GM19238 (cell line): ENCODE measurements at regions not wholly inside any gene's neighbourhood (a gene's known extent, or its start where the extent isn't known, plus 50 kb on each side); places are given as distances from the start of the nearest gene placed in this dataset.
"Not testable (repeated sequence)": the region's sequence is repeated elsewhere in the genome, so short reads cannot be mapped to it uniquely, and the experiment has no call there.

Experiments
- DNase-seq: peaks from one replicate; pipeline ENCODE4 v3.0.0; 2011; ENCODE audit warnings: low spot score; ENCODE audit not compliant: insufficient read length

DNA sequence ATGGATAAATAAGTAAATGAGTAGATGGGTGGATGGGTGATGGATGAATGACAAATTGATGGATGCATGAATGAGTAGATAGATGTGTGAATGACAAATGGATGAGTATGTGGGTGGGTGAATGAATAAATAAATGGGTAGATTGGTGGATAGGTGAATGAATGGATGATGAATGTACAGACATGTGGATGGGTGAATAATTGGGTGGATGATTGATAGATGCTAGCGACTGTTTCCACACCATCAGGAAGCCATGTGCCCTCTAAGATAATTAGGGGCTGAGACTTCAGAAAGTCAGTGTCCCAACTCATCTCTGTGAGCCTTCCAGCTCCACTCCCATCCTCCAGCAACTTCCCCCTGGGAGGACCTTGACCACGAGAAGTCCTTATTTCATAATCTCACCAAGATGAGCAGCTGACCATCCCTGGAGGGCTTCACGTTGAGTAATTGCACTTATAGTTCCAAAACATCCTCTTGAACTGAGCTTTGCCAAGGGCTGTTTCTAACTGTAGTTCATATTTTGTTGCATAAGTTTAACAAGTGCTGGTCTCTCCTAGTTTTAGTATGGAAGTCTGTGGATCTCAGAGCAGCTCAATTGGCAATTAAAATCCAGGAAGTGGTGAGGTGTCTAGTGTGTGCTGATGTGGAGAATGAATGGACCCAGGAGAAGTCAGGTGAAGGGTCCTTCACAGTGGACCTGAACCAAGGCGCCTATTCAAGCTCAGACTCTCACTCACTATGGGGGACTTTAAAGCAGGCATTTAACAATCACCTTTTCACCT lies 295.7 kb downstream of the ADGRD1 start:
- no peak for DNase-seq

DNA sequence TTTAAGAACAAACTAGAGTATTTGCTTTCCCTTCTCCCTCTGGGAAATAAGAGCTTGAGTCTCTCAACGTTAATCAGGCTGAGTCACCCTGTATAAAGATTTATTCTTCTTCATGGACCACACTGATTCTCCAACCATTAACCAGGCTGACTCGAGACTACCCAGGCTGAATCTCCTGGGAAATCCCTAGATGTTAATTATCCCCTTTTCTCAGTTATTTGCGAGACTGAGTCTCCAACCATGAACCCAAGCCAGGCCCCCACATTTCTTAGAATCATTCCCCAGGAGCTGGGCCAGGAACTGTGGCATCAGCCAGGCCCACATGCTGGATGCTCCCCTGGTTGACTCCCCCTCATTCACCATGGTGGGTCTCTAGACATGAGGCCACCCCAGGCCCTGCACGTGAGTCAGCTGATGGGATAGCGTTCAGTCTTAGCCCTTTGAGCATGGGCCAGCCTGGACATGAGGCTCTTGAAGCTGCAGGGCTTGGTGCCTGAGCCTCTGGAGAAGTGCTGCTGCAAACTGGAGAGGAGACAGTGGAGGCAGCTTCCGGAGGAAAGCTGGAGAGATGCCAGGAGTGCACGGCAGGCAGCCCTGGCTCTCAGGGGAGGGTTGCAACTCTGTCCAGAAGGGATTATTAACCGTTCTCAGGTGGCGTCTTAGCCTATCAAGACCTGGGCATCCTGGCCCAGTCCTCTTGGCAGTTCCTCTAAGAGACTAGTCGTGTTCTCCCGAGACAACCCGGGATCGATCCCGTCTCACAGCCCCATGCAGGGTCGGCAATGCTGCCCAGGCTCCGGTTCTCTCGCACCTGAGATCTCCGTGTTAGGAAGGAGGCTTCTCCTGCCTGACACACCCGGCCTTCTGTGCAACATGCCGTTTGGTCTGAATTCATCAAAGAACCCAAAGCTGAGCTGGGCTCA lies 296.6 kb downstream of the ADGRD1 start:
- no peak for DNase-seq

DNA sequence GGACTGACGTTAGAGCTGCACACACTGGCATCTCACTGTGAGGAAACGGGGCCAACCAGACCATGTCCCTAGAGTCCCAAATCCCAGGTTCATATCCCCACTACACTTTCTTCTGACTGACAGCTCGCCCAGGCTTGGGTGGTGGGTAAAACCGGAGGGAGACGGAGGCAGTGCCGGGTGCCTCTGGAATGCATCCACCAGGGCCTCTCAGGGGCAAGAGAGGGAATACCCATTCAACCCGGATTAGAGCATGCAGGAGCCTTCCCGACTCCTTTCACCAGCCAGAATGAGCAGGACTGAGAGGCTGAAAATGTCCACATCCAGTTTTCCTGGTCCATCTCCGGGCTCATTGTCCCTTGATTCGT lies 297.2 kb downstream of the ADGRD1 start:
- no peak for DNase-seq

DNA sequence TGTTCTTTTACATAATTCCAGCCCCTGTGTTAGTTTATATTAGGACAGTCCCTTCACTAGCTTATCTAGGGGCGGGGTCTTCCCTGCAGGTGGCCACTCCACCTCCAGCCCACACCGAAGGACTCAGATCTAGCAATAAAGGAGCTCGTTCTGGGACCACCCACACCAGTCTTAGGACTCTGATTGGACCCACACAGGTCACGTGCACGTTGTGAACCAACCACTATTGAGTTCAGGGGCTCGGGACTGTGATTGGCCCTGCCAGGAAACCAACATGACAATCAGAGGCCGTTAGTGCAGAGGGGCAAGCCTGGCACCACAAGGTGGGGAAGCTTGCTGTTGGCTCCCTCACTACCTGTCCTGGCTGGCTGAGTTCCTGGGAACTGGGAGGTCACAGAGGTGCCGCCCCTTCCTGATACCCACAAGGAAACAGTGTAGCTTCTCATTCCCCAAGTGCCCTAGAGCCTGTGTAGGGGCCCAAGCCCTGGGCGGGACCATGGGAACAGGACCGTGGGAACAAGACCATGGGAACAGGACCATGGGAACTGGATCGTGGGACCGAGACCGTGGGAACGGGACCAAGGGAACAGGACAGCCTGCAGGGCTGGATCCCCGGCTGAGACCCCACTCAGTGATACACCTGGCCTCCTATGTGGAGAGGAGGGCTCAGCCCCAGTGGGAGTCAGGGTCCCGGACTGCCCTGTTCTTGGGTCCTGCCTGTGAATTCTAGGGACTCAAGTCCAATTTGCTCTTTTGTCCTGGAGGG lies 297.8 kb downstream of the ADGRD1 start:
- DNase-seq: no peak

DNA sequence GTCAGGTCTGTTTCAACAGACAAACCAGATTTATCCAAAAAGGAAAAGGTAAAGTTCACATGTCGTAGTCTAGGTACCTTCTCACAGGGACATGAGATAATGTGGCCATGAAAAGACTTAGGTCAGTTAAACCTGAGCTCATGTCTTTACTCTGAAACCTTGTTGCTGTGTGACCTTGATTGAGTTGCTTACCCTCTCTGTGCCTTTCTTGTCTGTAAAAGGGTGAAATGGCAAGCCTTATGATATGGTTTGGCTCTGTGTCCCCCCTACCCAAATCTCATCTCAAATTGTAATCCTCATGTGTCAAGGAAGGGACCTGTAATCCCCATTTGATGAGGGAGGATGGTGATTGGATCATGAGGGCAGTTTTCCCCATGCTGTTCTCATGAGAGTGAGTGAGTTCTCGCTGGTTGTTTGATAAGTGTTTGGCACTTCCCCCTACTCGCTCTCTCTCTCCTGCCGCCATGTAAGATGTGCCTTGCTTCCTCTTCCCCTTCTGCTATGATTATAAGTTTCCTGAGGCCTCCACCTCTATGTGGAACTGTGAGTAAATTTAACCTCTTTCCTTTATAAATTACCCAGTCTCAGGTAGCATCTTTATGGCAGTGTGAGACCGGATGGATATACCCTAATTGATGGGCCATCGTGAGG lies 299.8 kb downstream of the ADGRD1 start:
- no peak for DNase-seq

DNA sequence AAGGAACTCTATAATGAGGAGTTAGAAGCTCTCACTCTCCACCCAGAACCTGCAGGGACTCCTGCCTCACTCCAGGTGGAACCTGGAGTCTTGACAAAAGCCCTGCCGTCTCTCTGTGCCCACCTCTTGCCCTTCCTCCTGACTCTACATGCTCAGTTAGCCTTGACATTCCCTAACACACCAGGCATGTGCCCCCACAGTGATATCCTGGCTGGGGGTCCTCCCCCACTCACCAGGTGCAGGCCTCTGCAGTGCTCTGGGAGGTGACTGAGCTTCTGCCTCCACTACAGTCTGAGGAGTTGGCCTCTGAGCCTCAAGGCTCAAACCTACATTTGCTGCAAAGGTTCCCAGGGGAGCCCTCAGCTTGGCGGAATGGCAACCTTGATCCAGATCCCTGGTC lies 300.7 kb downstream of the ADGRD1 start:
- no peak for DNase-seq

DNA sequence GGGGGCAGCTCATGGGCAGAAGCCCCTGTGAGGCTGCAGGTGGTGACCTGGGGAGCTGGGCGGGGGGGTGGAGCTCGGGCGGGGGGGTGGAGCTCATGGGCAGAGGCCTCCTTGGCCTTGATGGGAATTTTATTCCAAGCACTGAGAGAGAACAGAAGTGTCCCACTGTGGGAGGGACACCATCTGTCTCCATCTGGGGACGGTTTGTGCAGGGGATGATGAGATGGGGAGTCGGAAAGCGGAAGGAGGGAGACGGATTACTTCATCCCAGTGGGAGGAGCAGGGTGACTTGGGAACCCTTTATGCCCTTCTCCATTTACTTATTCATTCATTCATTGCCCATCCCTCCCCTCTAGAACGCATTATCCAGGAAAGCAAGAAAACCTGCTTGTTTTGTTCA lies 304.7 kb downstream of the ADGRD1 start:
- no peak for DNase-seq

DNA sequence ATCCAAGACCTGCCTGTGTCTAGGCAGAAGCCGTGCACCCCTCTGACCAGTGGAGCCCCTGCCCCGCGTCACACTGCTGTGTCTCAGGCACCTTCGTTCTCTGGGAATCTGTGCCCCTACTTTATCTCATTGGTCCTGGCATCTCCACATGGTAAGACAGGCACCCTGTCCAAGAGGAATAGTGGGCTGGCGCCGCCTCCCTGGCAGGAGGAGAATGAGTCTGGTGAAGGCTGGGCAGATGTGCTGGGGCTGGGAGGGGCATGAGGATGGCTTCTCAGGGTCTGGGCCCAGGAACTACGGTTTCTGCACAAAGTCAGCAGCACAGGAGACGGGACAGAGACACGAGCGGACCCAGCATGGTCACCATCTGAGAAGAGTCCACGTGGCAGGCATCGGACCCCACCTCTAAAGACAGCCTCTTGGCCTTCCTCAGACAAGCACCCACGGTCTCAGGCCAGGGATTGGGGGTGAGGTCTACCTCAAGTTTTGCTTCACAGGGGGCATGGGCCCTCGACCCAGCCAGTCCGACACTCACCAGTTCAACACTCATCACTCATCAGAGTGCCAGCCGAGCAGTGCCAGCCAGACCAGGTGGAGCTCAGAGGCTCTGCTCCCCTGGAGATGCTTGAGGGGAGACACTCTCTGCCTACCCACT lies 306.7 kb downstream of the ADGRD1 start:
- DNase-seq: no peak

DNA sequence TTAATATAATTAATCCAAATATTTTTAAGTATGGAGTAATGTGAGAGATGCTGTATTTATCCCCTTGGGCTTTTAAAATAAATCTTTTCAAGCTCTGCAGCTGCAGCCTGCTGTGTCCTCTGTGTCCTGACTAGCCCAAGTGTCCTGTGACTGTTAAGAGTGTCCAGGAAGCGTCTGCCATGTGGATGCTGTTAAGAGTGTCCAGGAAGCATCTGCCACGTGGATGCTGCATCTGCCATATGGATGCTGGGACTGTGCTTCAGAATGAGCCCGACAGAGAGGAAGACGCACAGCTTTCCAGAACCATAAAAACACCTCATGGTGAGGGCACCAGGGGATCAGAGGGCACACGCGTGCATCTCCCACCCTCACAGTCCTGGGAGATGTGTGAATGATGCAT lies 307.2 kb downstream of the ADGRD1 start:
- no peak for DNase-seq

DNA sequence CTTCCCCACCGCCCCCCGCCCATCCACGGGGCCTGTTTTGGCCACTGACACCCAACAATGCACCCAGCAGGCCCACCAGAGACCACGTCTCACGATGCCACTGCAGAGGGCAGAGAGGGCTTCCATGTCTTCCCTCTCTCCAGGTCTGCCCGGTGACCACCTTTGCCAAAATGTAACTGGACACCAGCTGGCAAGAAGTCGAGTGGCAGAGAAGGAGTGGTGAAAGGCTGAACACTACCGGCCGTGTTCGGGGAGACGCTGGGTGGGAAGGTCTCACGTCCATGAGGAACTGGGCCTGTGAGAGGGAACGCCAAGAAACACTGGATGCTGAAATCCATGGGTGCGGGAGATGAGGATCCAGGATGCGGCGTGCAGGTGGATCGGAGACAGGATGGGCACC lies 308.2 kb downstream of the ADGRD1 start:
- no peak for DNase-seq

DNA sequence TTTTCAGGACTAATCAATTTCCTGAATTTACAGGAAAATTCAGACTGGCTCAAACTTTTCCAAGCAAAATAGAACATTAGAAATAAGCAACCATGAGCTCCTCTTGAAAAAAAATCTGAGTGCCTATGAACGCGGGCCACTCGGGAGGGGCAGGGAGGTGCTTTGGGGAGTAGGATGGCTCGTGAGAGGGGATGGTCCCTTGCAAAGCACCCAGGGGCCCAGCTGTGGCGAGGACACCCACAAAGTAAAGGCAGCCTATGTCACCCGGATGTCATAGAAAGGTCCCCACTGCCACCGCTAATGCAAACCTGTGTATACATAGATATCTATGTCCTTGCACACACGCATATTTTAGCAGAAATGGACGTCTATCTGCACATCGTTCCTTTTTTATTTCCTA lies 309.9 kb downstream of the ADGRD1 start:
- no peak for DNase-seq

DNA sequence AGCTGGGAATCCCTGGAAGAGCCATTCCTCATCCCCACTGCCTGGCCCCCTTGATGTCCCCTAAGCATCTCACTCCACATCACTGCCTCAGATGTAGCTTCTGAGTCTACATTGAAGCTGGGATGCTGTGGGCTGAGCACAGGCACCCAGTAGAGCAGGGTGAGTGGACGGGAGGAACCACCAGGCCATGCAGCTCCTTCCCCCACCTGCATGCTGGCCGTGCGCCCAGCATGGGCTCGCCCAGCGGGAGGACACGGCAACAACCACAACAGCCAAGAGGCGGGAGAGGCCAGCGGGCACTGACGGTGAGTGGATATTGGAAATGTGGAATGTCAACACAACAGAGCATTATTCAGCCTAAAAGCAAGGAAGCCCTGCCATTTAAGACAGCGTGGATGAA lies 310.9 kb downstream of the ADGRD1 start:
- DNase-seq: no peak

DNA sequence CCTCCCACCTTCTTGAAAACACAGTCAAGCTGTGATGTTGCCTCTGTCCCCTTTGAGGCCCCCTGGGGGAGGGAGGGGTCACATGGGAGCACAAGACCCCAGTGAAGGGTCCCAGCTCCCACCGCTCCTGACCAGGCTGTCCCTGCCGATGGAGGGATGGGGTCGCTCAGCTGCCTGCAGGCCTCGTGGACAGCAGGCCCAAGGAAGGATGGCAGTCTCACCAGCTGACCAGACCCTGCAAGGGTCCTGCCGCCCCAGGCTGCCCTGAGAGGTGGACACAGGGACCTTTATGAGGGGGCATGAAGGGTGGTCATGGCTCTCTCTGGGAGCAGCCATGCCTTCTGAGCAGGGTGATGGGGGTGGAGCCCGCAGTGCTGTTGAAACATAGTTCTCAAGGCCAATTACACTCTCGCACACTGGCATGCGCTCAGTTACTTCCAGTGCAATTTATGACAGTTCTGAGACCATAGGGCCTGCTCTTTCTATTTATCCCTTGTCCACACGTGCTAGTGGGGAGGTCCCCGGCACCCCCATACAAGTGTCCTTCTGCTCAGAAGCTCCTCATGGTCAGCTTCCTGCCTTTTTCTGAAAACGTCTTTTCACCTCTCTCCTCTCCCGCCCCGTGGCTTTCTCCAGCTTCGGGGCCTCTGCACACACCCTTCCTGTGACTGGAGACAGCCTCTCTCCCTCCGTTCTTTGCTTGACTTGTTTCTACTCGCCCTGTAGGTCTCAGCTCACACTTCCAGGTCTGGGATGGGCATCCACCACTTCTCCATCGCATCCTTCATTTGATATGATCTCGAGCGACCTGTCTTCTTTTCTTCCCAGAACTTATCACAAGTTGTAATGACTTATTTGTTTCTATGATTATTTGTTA lies 313.1 kb downstream of the ADGRD1 start:
- DNase-seq: no peak

DNA sequence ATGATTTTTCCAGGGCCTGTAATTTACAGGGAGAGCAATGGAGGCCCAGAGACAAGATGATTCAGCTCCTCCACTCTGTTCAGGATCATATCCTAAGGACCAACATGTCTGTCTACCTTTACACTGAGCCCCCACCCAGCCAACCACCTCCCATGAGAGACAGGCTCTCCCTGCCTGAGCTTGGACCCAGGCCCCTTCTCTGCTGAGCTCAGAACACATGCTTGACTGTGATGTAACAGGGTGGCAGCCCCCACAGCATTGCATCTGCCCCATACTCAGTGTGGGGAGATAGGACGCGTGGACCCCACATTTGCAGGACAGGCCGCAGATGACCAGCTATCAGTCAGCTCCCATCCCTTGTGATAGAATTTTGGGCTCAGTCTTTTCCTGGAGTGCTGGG lies 313.9 kb downstream of the ADGRD1 start:
- DNase-seq: no peak

DNA sequence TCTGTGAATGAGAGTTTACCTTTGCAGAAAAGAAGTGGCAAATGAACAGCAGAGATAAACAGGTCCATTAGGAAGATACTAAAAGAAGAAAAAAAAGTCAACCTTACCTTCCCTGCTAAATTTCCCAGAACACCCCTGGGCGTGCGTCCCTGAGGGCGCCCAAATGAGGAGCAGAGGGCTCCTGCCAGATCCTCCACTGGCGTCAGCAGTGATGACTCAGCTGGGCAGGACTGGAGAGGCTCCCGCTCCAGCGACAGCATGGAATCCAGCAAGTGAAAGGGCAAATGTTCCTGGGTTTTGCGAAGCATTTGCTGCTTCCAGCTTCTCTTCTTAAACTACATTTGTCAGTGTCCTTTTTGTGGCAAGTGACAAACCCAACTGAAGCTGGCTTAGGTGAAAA lies 314.4 kb downstream of the ADGRD1 start:
- DNase-seq: not testable (repeated sequence)

DNA sequence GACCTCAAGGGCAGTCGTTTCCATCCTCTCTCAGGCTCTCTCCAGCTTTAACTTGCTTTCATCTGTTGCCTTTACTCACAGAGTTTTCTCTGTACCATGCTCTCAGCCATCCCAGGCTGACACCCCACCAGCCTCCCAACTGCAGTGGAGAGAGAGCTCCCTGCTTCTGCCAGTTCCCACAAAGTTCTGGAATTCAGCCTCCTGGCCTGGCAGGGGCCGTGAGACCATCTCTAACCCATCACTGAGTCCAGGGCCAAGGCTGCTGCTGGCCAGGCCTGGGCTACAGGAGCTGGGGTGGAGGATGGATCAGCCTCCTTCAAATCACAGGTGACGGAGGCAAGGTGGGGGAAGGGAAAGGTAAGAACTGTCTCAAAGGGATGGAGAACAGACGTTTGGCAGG lies 314.9 kb downstream of the ADGRD1 start:
- not testable (repeated sequence) for DNase-seq

DNA sequence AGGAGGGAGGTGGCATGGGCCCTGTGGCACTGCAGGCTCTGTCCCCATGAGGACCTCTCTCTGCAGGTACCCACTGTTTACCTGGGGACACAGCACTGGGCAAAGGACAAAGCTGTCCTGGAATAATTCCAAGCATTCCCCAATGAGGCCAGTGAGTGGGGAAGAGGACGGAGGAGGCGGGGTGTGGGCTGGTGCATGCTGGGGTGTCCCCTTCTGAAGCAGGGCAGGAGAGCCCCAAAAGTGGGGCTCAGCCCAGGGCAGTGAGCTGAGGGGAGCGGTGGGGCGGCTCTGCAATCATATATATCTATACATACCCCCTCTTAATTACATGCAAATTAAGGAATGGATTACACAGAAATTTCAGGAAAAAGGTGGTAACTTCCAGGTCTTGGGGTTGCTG lies 315.8 kb downstream of the ADGRD1 start:
- no peak for DNase-seq

DNA sequence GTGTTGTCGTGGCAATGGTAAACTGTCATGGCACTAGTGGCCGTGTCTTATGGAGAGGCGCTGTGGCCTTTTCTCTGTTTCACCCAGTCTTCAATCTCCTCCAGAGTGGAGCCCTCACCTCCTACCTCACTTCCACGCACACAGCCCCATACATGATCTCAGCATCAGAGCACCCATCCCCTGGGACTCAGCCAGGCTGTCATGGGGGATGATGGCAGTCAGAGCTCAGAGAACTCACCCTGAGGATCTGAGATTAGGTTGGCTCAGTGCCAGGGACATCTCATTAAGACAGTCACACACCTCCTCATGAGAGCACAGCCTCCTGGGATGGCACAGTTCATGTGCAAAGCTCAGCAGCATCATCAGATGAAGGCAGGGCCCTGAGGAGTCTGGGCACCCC lies 316.3 kb downstream of the ADGRD1 start:
- DNase-seq: not testable (repeated sequence)

DNA sequence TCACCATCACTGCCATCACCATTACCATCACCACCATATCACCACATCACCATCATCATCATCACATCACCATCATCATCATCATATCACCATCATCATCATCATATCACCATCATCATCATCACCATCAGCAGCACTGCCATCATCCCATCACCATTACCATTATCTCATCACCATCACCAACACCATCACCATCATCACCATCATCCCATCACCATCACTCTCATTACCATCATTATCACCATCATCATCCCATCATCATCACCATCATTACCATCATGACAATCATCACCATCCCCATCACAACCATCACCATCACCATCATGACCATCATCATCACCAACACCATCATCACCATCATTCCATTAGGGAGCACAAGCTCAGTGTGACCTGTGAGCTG lies 318.0 kb downstream of the ADGRD1 start:
- no peak for DNase-seq

DNA sequence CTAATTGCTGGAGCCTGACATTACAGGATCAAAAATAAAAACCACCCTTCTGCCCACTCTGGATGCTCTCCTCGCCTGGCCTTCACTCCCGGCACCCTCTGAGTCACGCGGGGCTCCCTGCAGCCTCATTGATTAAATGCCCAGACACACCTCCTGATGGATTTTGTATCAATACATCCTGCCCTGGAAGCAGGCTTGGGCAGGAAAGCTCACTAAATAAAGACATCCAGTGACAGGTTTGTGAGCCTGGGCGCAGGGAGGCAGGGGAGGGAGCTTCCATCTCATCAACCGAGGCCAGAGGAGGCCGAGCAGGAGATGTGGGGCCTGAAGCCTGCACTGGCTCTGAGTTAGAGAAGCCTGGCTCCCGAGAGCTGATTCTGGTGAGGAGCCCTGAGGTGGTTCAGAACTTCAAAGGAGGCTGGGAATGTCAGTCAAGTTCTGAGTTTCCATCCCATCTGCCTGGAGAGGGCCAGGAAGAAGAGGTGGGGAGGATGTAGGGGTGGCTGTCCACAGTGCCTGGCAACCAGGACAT lies 318.6 kb downstream of the ADGRD1 start:
- DNase-seq: not testable (repeated sequence)
